Stimulated activated CD4-positive, alpha-beta T cell treated with anti-CD3 and anti-CD28 coated beads, Interleukin-4, amount 100 ng/mL, for 1 hour (primary cell): ENCODE measurements at regions not wholly inside any gene's neighbourhood (a gene's known extent, or its start where the extent isn't known, plus 50 kb on each side); places are given as distances from the start of the nearest gene placed in this dataset.
"Not testable (repeated sequence)": the region's sequence is repeated elsewhere in the genome, so short reads cannot be mapped to it uniquely, and the experiment has no call there.

Experiments used
- DNase-seq: peaks from one replicate; pipeline ENCODE4 v3.0.0-alpha.2; 2020

- DNase-seq = no peak
Observed at GRCh38 chr5:89320421-89321277, 437.7 kb upstream of the MEF2C start.

DNA sequence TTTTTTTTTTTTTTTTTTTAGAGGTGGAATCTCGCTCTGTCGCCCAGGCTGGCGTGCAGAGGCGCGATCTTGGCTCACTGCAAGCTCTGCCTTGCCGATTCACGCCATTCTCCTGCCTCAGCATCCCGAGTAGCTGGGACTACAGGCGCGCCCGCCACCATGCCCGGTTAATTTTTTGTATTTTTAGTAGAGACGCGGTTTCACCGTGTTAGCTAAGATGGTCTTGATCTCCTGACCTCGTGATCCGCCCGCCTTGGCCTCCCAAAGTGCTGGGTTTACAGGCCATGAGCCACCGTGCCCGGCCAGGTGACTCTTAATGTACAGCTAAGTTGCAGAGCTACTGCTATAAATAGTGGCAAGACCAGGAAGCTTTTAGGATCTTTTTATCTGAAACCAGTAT is 434.9 kb upstream of the MEF2C start:
- not testable (repeated sequence) for DNase-seq

DNA sequence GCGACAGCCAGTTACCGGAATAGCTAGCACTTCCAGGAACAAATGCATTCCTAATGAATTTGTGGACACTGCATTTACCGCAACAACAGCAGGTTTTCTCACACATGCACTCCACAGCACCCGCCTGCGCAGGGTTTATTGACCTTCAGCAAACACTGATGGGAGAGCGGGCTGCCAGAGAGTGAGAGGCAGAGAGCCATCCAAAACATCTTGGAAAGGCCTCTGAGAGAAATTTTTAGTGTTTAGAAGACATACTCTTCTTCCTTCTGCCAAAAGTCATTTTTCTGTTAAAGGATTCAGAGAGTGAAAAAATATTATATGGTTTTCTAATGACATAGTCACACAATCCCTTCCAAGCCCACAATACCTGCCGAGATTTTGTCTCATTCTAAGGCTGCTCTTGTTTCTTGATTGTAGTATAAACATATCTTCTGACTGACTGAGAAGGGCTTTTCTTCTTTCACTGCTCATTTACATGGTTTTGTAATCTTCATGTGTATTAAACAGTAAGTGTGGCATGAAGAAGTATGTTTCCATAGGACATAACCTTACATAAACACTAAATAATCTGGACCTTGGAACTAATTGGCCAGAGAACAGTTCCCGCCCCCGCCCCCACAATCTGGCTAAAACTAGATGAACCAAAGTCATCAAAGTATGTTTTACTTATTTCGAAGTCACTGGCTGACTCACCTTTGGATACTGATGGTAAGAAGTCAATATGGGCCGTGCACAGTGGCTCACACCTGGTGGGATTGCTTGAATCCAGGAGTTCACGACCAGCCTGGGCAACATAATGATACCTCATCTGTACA is 432.5 kb upstream of the MEF2C start:
- no peak for DNase-seq

- no peak for DNase-seq
Observed at GRCh38 chr5:89313804-89314588, 431.0 kb upstream of the MEF2C start.

- no peak for DNase-seq
Observed at GRCh38 chr5:89313044-89313443, 430.1 kb upstream of the MEF2C start.

DNA sequence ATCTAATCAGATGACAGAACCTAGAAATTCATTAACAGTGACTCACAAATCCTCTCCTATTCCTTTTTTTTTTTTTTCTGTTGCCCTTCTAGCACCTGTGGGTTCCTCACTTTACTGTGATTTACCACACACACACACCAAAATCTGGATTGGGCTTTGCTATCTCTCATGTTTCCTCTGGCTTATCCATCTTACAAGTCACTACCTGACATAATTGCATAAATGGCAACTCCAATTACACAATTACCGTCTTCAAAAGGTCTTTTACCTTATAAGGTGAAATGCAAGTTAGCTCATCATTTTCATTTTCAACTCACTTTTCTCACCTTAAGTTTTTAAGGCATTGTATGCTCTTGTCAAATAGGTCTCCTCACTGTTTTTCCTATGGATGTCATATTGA is 426.3 kb upstream of the MEF2C start:
- no peak for DNase-seq

GRCh38 chr5:89308606-89309040 is 425.6 kb upstream of the MEF2C start:
- no peak for DNase-seq

GRCh38 chr5:89307972-89308371 is 425.0 kb upstream of the MEF2C start:
- no peak for DNase-seq

DNA sequence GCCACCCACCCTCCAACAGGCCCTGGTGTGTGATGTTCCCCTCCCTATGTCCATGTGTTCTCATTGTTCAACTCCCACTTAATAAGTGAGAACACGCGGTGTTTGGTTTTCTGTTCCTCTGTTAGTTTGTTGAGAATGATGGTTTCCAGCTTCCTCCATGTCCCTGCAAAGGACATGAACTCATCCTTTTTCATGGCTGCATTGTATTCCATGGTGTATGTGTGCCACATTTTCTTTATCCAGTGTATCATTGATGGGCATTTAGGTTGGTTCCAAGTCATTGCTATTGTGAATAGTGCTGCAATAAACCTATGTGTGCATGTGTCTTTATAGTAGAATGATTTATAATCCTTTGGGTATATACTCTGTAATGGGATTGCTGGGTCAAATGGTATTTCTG is 424.2 kb upstream of the MEF2C start:
- DNase-seq = not testable (repeated sequence)

DNA sequence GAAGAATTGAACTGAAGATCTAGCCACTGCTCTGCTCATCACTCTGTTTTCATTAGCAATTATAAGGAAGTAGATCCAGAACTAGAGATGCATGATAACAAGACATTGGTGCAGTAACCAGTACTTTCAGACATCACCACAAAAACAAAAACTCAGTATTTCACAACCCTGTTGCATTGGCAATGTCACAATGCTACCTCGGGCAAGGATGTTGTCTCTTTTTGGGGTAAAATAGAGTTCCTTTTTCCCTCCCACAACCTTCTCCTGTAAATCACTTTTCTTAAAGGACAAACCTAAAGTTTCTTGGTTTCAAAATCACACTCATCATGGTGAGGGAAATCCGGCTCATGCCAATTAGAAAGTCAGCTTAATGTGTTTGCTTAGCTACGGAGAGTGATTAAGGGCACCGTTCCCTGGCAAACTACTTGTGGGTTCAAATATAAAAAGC is 420.1 kb upstream of the MEF2C start:
- no peak for DNase-seq

DNA sequence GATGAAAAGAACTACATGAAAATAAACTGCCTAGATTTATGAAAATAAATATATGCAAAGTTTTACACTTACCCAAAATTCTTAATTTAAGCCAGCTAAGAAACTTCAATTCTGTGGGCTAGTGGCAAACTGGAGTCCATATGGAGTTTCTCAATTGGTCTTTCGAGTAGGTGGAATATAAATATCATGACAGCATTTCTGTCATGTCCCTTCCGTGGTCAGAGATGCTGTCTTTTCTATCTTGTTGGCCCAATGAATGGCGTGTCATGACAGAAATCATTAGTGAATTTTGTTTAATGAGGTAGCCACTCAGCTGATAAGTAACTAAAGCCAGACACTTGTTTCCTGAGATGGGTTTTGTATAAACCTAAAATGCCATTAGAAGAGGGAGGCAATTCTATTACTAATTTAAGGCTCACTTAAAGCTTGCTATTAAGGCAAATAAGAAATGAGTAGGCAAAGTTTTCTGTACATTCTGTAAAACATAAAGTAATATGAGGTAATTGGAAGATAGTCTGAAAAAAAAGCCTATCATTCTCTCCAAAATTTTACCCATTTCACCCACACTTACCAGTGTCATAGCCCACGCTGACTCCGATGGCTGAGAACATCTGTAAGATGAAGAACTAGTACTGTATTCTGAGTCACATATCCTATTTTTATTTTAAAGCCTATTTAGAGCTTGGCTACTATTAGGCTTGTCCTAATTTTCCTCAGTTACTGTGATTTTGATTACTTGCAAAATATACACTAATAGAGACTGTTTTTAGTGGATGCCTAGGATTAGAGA is 419.3 kb upstream of the MEF2C start:
- no peak for DNase-seq

DNA sequence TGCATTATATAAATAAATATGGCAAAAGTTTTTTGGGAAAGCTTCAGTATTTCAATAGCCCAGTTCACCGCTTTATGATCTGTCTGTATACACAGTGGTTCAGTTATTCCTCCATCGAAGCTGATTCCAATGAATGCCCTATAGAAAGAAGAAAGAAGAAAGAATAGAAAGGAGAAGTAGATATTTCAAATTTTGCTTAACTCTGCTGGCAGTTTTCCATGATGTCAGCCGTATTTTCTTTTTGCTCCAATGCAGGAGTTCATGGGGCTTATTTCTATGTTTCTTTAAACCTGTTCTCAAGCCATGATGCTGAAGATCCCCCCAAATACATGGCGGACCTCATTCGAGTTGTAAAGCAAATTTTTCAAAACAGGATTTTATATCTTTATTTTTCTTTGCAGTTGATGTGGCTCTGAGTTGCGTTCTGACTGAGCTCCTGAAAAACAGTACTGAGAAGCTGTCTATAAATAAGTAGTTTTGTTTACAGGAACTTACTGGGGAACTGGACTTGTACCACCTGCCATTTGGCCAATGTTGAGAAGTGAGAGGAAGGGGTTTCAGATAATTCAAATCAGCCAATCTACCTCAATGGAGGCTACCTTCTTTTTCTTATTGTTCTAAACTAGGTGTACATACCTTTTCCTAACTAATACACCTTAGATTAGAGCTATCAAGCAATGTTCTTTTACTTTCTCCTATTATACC is 418.5 kb upstream of the MEF2C start:
- DNase-seq = no peak

DNA sequence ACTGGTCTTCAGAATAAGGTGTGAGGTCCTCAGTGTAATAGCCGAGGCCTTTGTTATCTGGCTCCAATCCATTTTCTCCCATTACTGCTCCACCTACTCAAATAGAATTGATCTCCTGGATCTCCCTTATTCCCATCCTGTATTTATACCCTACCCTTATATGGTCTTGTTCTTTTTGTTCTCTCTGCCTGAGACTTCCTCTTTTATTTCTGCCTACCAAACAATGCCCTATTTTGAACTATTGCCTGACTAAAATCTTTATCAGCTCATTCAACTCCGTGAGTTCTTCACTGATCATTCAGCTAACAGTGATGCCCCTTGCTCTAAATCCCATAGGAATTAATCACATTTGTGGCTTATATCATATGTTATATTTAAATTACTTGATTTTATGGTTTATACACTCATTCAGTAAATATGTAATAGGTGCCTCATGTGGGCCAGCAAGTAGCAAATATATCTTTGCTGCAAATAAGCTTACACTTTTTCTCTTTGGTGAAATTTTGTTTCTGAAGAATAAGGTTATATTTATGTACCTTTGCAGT is 417.5 kb upstream of the MEF2C start:
- no peak for DNase-seq

GRCh38 chr5:89299998-89300397 is 417.0 kb upstream of the MEF2C start:
- DNase-seq = no peak

DNA sequence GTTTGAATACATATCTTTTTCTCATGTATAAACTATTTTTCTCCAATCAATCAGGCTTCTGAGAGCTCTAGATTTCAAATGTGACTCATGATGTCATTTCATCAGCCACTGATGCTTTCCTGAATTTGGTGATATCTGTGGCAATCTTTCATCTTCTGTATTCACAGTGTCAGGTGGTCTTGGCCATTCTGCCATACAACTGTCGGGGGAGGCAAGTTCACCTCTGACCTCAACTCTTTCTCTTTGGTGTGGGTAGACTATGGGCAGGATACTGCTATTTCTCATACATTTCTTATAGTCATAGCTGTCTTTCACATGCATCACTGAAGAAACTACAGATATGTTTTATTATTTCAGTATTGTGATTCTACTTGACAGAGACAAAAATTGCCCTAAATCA is 414.1 kb upstream of the MEF2C start:
- no peak for DNase-seq

- DNase-seq = no peak
Observed at GRCh38 chr5:89293810-89294209, 410.8 kb upstream of the MEF2C start.

DNA sequence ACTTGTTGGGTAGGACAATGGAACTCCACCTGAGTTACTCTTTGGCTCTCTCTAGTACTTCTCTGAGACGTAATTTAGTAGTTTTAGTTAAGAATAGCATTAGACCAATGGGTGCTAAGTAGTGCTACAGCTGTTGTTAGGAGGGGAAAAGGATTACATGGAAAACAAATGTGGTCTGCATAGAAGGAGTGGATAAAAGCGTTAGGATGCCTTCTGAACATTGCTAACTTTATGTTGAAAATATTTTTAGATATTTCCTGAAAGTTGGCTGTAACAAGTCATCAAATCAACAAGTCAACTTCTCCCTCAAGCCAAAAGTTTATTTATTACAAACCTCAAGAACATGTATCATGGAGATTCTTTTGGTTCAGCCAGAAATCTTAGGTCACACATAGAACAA is 409.5 kb upstream of the MEF2C start:
- DNase-seq = no peak

DNA sequence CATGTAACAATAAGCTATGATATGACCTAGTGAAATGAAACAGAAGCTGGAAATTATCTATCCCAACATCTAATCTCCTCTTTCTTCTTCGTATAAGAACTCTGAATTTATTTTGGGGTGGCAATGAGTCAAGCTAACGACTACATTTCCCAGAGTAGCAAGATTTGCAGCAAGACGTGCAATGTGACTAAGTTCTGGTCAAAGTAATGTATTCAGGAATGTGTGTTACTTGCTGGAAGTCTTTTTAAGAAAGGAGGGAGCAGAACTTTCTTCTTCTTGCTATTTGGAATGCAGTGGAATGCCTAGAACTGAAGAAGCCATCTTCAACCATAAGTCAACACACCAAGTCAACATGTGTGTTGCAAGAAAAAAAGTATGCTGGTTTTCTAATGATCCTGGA is 406.6 kb upstream of the MEF2C start:
- no peak for DNase-seq

GRCh38 chr5:89287964-89288363 is 405.0 kb upstream of the MEF2C start:
- no peak for DNase-seq

DNA sequence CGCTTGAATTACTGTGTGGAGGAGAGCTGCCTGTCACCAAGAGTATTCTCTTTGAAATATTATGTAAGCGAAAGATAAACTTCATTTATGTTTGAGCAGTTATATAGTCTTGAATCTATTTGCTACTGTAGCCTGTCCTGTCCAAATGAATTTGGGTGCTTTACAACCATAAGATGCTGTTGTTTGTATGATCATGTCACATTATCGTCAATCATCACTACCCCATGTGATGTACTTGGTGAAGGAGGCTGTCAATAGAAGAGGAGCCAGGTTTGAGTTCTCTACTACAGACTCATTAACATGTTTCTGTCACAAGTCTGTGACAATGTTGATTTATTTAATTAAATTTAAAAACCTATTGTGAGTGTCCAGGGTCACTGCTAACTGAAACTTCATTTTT is 403.3 kb upstream of the MEF2C start:
- DNase-seq = no peak

DNA sequence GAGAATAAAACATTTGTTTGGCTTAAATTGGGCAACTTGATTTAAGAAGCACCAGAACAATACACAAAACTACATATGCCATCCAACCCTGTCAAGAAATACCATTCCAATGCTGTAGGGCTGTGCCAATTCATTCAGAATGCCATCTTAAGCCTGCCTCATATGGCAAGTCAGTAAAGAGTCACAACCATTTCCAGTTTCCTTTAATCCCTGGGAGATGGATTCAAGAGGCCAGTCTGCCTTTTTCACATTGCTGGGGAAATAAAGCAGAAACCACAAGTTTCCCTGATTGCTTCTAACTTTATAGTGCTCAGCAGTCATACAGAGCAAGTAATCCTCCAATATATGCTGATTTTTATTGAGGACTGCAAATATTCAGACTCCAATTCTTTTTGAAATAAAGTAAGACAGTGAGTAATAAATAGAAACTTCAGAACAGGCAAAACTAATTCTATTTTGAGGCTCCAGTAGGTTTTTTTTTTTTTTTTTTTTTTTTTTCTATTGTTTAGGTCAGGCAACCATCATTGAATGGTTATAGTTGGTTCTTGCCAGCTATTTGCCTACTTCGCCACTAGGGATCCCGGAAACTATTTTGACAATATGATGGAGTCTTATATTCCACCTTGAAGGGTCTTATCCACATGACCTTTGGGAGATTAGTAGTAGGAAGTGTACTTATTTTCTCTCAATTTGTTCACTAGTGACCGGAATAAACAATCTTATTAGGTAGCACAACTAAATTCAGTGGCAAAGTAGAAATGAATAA is 400.9 kb upstream of the MEF2C start:
- no peak for DNase-seq
